Gastroesophageal sphincter (tissue), 3 donors: ENCODE measurements at regions not wholly inside any gene's neighbourhood (a gene's known extent, or its start where the extent isn't known, plus 50 kb on each side); places are given as distances from the start of the nearest gene placed in this dataset.

Source experiments
- EP300 ChIP-seq: sonication (generic); formaldehyde crosslinking; IDR thresholded peaks from one replicate; pipeline ENCODE4 v1.6.1; 2017; ENCODE audit warnings: antibody characterized with exemption, mild to moderate bottlenecking
- POLR2A ChIP-seq, 2 donors: fragments of 450-650 bp; IDR thresholded peaks; one replicate each; pipeline ENCODE4 v1.6.1; 2017; ENCODE audit warnings: antibody characterized with exemption in 2 of 2, mild to moderate bottlenecking in 2 of 2, moderate library complexity in 1 of 2
- TF ChIP-seq, protein P1 (sequence below), 4 experiments: fragments of 200-600 bp in 2 of 4; fragments of 450-650 bp in 2 of 4; sonication (generic) in 1 of 4; IDR thresholded peaks; one replicate each; pipeline ENCODE4 v1.5.1; 2017 to 2019; ENCODE audit warnings: antibody characterized with exemption in 4 of 4, mild to moderate bottlenecking in 2 of 4, moderate library complexity in 2 of 4

DNA sequence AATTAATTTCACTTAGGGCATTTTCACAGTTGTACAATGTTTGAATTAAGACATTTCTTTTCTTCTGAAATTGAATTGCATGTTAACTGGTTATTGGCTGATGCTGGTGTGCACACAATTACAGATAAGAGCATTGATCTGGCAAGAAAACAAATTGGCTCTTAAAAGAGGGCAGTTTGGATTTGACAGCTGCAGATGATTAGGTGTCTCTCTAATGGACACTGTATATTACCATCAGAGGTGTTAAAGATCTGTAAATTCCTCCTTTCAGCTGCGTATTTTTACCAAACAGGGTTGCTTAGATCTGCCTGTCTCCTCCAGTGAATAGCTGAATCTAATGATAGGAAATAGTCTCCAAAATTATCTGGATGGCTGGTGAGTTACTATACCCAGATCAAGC lies 198.5 kb downstream of the BLID start:
- TF ChIP-seq, protein P1, sequence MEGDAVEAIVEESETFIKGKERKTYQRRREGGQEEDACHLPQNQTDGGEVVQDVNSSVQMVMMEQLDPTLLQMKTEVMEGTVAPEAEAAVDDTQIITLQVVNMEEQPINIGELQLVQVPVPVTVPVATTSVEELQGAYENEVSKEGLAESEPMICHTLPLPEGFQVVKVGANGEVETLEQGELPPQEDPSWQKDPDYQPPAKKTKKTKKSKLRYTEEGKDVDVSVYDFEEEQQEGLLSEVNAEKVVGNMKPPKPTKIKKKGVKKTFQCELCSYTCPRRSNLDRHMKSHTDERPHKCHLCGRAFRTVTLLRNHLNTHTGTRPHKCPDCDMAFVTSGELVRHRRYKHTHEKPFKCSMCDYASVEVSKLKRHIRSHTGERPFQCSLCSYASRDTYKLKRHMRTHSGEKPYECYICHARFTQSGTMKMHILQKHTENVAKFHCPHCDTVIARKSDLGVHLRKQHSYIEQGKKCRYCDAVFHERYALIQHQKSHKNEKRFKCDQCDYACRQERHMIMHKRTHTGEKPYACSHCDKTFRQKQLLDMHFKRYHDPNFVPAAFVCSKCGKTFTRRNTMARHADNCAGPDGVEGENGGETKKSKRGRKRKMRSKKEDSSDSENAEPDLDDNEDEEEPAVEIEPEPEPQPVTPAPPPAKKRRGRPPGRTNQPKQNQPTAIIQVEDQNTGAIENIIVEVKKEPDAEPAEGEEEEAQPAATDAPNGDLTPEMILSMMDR (IDR thresholded peaks at IDR 0.05), result no peak
- TF ChIP-seq POLR2A (IDR thresholded peaks at IDR 0.05) (no peak), EP300 (no peak)
